ENCODE measurements at regions not wholly inside any gene's neighbourhood (a gene's known extent, or its start where the extent isn't known, plus 50 kb on each side); places are given as distances from the start of the nearest gene placed in this dataset.

DNA sequence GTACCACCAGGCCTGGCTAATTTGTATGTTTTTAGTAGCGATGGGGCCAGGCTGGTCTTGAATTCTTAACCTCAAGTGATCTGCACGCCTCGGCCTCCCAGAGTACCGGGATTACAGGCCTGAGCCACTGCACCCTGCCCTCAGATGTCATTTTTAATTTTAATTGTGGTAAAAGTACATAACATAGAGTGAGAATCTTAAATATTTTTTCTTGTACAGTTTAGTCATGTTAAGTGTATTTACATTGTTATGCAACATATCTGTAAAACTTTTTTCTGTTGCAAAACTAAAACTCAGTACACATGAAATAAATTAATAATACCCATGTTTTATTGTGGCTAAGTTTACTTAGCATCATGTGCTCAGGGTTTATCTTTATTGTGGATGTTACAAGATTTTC is 231.4 kb downstream of the ALG10 start:
- TF ChIP-seq, protein P1, sequence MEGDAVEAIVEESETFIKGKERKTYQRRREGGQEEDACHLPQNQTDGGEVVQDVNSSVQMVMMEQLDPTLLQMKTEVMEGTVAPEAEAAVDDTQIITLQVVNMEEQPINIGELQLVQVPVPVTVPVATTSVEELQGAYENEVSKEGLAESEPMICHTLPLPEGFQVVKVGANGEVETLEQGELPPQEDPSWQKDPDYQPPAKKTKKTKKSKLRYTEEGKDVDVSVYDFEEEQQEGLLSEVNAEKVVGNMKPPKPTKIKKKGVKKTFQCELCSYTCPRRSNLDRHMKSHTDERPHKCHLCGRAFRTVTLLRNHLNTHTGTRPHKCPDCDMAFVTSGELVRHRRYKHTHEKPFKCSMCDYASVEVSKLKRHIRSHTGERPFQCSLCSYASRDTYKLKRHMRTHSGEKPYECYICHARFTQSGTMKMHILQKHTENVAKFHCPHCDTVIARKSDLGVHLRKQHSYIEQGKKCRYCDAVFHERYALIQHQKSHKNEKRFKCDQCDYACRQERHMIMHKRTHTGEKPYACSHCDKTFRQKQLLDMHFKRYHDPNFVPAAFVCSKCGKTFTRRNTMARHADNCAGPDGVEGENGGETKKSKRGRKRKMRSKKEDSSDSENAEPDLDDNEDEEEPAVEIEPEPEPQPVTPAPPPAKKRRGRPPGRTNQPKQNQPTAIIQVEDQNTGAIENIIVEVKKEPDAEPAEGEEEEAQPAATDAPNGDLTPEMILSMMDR (IDR thresholded peaks at IDR 0.05), result no peak
- TF ChIP-seq POLR2A (IDR thresholded peaks at IDR 0.05), result no peak

Measured in body of pancreas (tissue), 4 donors.